ENCODE measurements at regions not wholly inside any gene's neighbourhood (a gene's known extent, or its start where the extent isn't known, plus 50 kb on each side); places are given as distances from the start of the nearest gene placed in this dataset.

DNA sequence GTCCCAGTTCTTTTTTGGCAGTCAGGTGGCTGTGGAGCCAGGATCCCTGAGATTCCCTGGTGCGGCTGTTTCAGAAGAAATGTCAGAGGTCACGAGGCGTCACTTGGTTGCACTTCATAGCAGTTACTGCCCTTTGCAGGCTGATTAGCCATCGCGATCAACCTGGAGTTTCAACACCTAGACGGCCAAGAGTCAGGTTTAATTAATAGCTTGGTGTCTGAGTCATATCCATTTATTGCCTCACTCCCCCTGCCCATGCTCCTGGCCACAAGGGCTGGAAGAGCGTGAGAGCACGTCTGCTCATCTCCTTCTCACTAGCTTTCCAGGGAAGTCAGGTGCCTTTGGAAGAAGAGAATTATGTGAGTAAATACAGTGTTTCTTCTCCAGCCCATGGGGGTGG lies 552.3 kb downstream of the TSN start:
- TF ChIP-seq, protein P1, sequence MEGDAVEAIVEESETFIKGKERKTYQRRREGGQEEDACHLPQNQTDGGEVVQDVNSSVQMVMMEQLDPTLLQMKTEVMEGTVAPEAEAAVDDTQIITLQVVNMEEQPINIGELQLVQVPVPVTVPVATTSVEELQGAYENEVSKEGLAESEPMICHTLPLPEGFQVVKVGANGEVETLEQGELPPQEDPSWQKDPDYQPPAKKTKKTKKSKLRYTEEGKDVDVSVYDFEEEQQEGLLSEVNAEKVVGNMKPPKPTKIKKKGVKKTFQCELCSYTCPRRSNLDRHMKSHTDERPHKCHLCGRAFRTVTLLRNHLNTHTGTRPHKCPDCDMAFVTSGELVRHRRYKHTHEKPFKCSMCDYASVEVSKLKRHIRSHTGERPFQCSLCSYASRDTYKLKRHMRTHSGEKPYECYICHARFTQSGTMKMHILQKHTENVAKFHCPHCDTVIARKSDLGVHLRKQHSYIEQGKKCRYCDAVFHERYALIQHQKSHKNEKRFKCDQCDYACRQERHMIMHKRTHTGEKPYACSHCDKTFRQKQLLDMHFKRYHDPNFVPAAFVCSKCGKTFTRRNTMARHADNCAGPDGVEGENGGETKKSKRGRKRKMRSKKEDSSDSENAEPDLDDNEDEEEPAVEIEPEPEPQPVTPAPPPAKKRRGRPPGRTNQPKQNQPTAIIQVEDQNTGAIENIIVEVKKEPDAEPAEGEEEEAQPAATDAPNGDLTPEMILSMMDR (IDR thresholded peaks at IDR 0.05): no peak
- TF ChIP-seq EZH2 (IDR thresholded peaks at IDR 0.05) (no peak), EZH2phosphoT487 (IDR thresholded peaks at IDR 0.05) (no peak)

All from neural progenitor cell (in vitro differentiated cells).